ENCODE measurements at regions not wholly inside any gene's neighbourhood (a gene's known extent, or its start where the extent isn't known, plus 50 kb on each side); places are given as distances from the start of the nearest gene placed in this dataset.

GRCh38 chr10:107900131-107900530 lies 735.6 kb upstream of the SORCS1 start:
- Histone ChIP-seq H3K4me2 (ENCODE audit: low read length) (no peak overlapping the region), H4K20me1 (ENCODE audit: insufficient read depth) (no peaks in the 10 kb centered on the region), H3K36me3 (ENCODE audit: insufficient read depth, low read length) (no peaks in the 10 kb centered on the region), H3K27ac (ENCODE audit: low read length) (no peak overlapping the region), H3K9me2 (ENCODE audit: insufficient read depth, low read length) (no peaks in the 10 kb centered on the region), H3F3A (ENCODE audit: insufficient read depth, low read length, poor library complexity, severe bottlenecking) (no peaks in the 10 kb centered on the region), H2AFZ (ENCODE audit: low read depth, low read length) (no peak overlapping the region), H3K79me2 (replicated peaks; ENCODE audit: insufficient read depth, low read length) (no peaks in the 10 kb centered on the region), H3K27me3 (ENCODE audit: insufficient read depth, low read depth, low read length) (no peaks in the 10 kb centered on the region), H3K9ac (ENCODE audit: low read length) (no peak overlapping the region), H3K4me3 (ENCODE audit: low read length) (no peak overlapping the region), H3K9me3 (ENCODE audit: low read length) (no peaks in the 10 kb centered on the region)
- TF ChIP-seq, protein P1, sequence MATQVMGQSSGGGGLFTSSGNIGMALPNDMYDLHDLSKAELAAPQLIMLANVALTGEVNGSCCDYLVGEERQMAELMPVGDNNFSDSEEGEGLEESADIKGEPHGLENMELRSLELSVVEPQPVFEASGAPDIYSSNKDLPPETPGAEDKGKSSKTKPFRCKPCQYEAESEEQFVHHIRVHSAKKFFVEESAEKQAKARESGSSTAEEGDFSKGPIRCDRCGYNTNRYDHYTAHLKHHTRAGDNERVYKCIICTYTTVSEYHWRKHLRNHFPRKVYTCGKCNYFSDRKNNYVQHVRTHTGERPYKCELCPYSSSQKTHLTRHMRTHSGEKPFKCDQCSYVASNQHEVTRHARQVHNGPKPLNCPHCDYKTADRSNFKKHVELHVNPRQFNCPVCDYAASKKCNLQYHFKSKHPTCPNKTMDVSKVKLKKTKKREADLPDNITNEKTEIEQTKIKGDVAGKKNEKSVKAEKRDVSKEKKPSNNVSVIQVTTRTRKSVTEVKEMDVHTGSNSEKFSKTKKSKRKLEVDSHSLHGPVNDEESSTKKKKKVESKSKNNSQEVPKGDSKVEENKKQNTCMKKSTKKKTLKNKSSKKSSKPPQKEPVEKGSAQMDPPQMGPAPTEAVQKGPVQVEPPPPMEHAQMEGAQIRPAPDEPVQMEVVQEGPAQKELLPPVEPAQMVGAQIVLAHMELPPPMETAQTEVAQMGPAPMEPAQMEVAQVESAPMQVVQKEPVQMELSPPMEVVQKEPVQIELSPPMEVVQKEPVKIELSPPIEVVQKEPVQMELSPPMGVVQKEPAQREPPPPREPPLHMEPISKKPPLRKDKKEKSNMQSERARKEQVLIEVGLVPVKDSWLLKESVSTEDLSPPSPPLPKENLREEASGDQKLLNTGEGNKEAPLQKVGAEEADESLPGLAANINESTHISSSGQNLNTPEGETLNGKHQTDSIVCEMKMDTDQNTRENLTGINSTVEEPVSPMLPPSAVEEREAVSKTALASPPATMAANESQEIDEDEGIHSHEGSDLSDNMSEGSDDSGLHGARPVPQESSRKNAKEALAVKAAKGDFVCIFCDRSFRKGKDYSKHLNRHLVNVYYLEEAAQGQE (IDR thresholded peaks at IDR 0.05; ENCODE audit: borderline replicate concordance) = no peak
- no peak for TF ChIP-seq MXI1 (conservative IDR thresholded peaks at IDR 0.05; ENCODE audit: poor library complexity, severe bottlenecking)
- TF ChIP-seq RAD21 (conservative IDR thresholded peaks at IDR 0.05) = no peak
- TF ChIP-seq POLR2AphosphoS5 (IDR thresholded peaks at IDR 0.05) = no peak
- no peak for TF ChIP-seq TAF1 (IDR thresholded peaks at IDR 0.05; ENCODE audit: low read depth)
- no peak for TF ChIP-seq SMC3 (conservative IDR thresholded peaks at IDR 0.05; ENCODE audit: poor library complexity)
- no peak for TF ChIP-seq EZH2 (IDR thresholded peaks at IDR 0.05; ENCODE audit: borderline replicate concordance, insufficient read depth, low read length, poor library complexity, severe bottlenecking)
- TF ChIP-seq, protein P2, sequence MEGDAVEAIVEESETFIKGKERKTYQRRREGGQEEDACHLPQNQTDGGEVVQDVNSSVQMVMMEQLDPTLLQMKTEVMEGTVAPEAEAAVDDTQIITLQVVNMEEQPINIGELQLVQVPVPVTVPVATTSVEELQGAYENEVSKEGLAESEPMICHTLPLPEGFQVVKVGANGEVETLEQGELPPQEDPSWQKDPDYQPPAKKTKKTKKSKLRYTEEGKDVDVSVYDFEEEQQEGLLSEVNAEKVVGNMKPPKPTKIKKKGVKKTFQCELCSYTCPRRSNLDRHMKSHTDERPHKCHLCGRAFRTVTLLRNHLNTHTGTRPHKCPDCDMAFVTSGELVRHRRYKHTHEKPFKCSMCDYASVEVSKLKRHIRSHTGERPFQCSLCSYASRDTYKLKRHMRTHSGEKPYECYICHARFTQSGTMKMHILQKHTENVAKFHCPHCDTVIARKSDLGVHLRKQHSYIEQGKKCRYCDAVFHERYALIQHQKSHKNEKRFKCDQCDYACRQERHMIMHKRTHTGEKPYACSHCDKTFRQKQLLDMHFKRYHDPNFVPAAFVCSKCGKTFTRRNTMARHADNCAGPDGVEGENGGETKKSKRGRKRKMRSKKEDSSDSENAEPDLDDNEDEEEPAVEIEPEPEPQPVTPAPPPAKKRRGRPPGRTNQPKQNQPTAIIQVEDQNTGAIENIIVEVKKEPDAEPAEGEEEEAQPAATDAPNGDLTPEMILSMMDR (IDR thresholded peaks at IDR 0.05; ENCODE audit: poor library complexity, severe bottlenecking) = no peak

GRCh38 chr10:107899502-107900062 lies 735.1 kb upstream of the SORCS1 start:
- Histone ChIP-seq H3K9me3 (ENCODE audit: low read length) (no peaks in the 10 kb centered on the region), H3K4me3 (ENCODE audit: low read length) (no peak overlapping the region), H2AFZ (ENCODE audit: low read depth, low read length) (no peak overlapping the region), H3K9ac (ENCODE audit: low read length) (no peak overlapping the region), H4K20me1 (ENCODE audit: insufficient read depth) (no peaks in the 10 kb centered on the region), H3K36me3 (ENCODE audit: insufficient read depth, low read length) (no peaks in the 10 kb centered on the region), H3K27ac (ENCODE audit: low read length) (no peak overlapping the region), H3K4me2 (ENCODE audit: low read length) (no peak overlapping the region), H3K79me2 (replicated peaks; ENCODE audit: insufficient read depth, low read length) (no peaks in the 10 kb centered on the region), H3F3A (ENCODE audit: insufficient read depth, low read length, poor library complexity, severe bottlenecking) (no peaks in the 10 kb centered on the region), H3K9me2 (ENCODE audit: insufficient read depth, low read length) (no peaks in the 10 kb centered on the region), H3K27me3 (ENCODE audit: insufficient read depth, low read depth, low read length) (no peaks in the 10 kb centered on the region)
- no peak for TF ChIP-seq POLR2AphosphoS5 (IDR thresholded peaks at IDR 0.05)
- no peak for TF ChIP-seq EP300 (conservative IDR thresholded peaks at IDR 0.05; ENCODE audit: poor library complexity, severe bottlenecking)
- TF ChIP-seq TAF1 (IDR thresholded peaks at IDR 0.05; ENCODE audit: low read depth) = no peak
- TF ChIP-seq RAD21 (conservative IDR thresholded peaks at IDR 0.05) = no peak
- TF ChIP-seq, protein P2 (IDR thresholded peaks at IDR 0.05; ENCODE audit: poor library complexity, severe bottlenecking) = no peak
- TF ChIP-seq EZH2 (IDR thresholded peaks at IDR 0.05; ENCODE audit: borderline replicate concordance, insufficient read depth, low read length, poor library complexity, severe bottlenecking) = no peak
- TF ChIP-seq, protein P1 (IDR thresholded peaks at IDR 0.05; ENCODE audit: borderline replicate concordance) = no peak
- no peak for TF ChIP-seq MXI1 (conservative IDR thresholded peaks at IDR 0.05; ENCODE audit: poor library complexity, severe bottlenecking)
- TF ChIP-seq SMC3 (conservative IDR thresholded peaks at IDR 0.05; ENCODE audit: poor library complexity) = no peak
